ENCODE measurements at regions not wholly inside any gene's neighbourhood (a gene's known extent, or its start where the extent isn't known, plus 50 kb on each side); places are given as distances from the start of the nearest gene placed in this dataset.

DNA sequence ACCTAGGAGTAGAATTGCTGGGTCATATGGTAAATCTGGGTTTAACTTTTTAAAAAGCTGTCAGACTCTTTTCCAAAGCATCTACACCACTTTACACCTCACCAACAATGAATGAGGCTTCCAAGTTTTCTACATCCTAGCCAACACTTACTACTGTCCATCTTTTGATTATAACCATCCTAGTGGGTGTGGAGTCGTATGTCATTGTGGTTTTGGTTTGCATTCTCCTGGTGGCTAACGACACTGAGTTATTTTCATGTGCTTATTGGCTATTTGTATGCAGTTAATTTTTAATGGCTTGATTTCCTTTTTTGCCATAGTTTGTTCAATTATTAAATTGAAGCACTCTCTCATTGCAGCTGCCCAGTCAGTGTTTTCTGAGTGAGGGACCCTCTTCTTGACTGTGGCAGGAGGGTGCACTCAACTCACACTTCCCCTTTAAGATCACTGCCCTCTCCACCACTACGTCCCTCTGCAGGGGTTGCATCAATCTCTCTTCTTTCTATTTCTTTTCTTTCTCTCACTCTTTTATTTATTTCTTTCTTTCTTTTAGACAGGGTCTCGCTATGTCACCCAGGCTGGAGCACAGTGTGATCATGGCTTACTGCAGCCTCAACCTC lies 182.3 kb downstream of the C9orf152 start:
- no peaks in the 10 kb centered on the region for H4K20me1 ChIP-seq (replicated peaks; ENCODE audit: control insufficient read depth, extremely low read depth, insufficient read depth, low read length)
- no peak overlapping the region for H3K9ac ChIP-seq (replicated peaks; ENCODE audit: extremely low read depth, insufficient read depth, low read length)
- intact Hi-C loops (cut with micrococcal nuclease) (no loop called here), dilution Hi-C loops (cut with MboI; ENCODE audit: extremely low pct_ligation_motif_present, low sequenced_read_pairs) (no loop called here)
- no peak overlapping the region for H3K4me3 ChIP-seq (replicated peaks in 1 of 3; ENCODE audit: insufficient read depth in 1 of 3, low read depth in 1 of 3, low read length in 3 of 3)
- no peaks in the 10 kb centered on the region for H3K9me1 ChIP-seq (replicated peaks; ENCODE audit: control insufficient read depth, extremely low read depth, insufficient read depth, low read length)
- peaks cover 45% of the 10 kb centered on the region for H3K4me1 ChIP-seq (ENCODE audit: control insufficient read depth, extremely low read depth, insufficient read depth, low read length)
- DNase-seq (ENCODE audit: low read depth, low spot score) (no peak), FAIRE-seq (no peak)
- BruUV-seq (replicated peaks): no TSS peak
- no peaks in the 10 kb centered on the region for H3K79me2 ChIP-seq (ENCODE audit: control insufficient read depth, insufficient read depth, low read length)
- no peaks in the 10 kb centered on the region for H3K9me3 ChIP-seq (replicated peaks; ENCODE audit: control insufficient read depth, insufficient read depth, low read length)
- no peaks in the 10 kb centered on the region for H3K27me3 ChIP-seq (ENCODE audit: control insufficient read depth in 2 of 2, insufficient read depth in 2 of 2, low read length in 2 of 2)
- H3K27ac ChIP-seq (ENCODE audit: insufficient read depth, low read depth, low read length): no peak overlapping the region
- POLR2A ChIA-PET: no interaction called here
- CTCF ChIA-PET: interaction anchor here (1.5 kb wide), 1 partner anchor 12 kb away, joined by 3 read pairs; no protein-coding TSS in a partner anchor
- H3K36me3 ChIP-seq (ENCODE audit: control insufficient read depth in 2 of 2, extremely low read depth in 1 of 2, insufficient read depth in 2 of 2, low read length in 2 of 2): no peaks in the 10 kb centered on the region
- TF ChIP-seq EZH2 (IDR thresholded peaks at IDR 0.05; ENCODE audit: borderline replicate concordance, low read depth, low read length, severe bottlenecking): no peak
- TF ChIP-seq MYC (IDR thresholded peaks at IDR 0.05; ENCODE audit: low read depth, low read length): no peak
- no peak for TF ChIP-seq JUN (IDR thresholded peaks at IDR 0.05; ENCODE audit: borderline replicate concordance, insufficient read depth, insufficient read length, low read depth)
- no peak for TF ChIP-seq POLR2AphosphoS5 (IDR thresholded peaks at IDR 0.05; ENCODE audit: insufficient read depth, low read depth, low read length)
- no peak for TF ChIP-seq GATA2 (IDR thresholded peaks at IDR 0.05; ENCODE audit: insufficient read depth, insufficient read length, low read depth, low read length)
- no peak for TF ChIP-seq FOS (IDR thresholded peaks at IDR 0.05; ENCODE audit: borderline replicate concordance, insufficient read depth, low read length)
- TF ChIP-seq, protein P1, sequence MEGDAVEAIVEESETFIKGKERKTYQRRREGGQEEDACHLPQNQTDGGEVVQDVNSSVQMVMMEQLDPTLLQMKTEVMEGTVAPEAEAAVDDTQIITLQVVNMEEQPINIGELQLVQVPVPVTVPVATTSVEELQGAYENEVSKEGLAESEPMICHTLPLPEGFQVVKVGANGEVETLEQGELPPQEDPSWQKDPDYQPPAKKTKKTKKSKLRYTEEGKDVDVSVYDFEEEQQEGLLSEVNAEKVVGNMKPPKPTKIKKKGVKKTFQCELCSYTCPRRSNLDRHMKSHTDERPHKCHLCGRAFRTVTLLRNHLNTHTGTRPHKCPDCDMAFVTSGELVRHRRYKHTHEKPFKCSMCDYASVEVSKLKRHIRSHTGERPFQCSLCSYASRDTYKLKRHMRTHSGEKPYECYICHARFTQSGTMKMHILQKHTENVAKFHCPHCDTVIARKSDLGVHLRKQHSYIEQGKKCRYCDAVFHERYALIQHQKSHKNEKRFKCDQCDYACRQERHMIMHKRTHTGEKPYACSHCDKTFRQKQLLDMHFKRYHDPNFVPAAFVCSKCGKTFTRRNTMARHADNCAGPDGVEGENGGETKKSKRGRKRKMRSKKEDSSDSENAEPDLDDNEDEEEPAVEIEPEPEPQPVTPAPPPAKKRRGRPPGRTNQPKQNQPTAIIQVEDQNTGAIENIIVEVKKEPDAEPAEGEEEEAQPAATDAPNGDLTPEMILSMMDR (IDR thresholded peaks at IDR 0.05; ENCODE audit: extremely low read depth in 1 of 2, insufficient read depth in 1 of 2, low read depth in 1 of 2, low read length in 2 of 2): no peak
- no peak for TF ChIP-seq POLR2A (IDR thresholded peaks at IDR 0.05; ENCODE audit: low read depth, low read length)
- TF ChIP-seq, protein P2, sequence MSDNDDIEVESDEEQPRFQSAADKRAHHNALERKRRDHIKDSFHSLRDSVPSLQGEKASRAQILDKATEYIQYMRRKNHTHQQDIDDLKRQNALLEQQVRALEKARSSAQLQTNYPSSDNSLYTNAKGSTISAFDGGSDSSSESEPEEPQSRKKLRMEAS (IDR thresholded peaks at IDR 0.05; ENCODE audit: insufficient read depth, insufficient read length): no peak
- H2AFZ ChIP-seq (ENCODE audit: low read depth, low read length): no peak overlapping the region
- no peak overlapping the region for H3K4me2 ChIP-seq (ENCODE audit: insufficient read depth, low read length)

All from endothelial cell of umbilical vein (primary cell).